ENCODE measurements at regions not wholly inside any gene's neighbourhood (a gene's known extent, or its start where the extent isn't known, plus 50 kb on each side); places are given as distances from the start of the nearest gene placed in this dataset.

DNA sequence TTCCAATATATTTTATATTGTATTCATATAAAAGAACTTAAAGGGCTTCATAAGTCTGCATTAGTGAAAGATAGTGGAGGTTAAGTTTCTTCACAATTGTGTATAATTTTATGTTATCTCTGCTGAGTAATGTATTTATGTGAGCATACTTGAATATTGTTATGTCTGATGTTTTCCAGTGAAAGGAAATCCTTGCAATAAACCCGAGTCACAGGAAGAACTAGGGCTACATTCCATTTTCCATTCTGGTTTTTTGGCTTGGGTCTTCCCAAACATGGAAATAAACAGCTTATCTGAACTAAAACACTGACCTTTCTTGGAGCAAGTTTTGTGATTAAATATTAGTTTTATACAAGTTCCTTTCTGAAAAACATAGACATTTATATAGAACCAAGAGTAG is 231.3 kb upstream of the GPRIN3 start:
- TF ChIP-seq, protein P1, sequence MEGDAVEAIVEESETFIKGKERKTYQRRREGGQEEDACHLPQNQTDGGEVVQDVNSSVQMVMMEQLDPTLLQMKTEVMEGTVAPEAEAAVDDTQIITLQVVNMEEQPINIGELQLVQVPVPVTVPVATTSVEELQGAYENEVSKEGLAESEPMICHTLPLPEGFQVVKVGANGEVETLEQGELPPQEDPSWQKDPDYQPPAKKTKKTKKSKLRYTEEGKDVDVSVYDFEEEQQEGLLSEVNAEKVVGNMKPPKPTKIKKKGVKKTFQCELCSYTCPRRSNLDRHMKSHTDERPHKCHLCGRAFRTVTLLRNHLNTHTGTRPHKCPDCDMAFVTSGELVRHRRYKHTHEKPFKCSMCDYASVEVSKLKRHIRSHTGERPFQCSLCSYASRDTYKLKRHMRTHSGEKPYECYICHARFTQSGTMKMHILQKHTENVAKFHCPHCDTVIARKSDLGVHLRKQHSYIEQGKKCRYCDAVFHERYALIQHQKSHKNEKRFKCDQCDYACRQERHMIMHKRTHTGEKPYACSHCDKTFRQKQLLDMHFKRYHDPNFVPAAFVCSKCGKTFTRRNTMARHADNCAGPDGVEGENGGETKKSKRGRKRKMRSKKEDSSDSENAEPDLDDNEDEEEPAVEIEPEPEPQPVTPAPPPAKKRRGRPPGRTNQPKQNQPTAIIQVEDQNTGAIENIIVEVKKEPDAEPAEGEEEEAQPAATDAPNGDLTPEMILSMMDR (optimal IDR thresholded peaks at IDR 0.05 in 1 of 3, IDR thresholded peaks at IDR 0.05 in 1 of 3, conservative IDR thresholded peaks at IDR 0.05 in 1 of 3; ENCODE audit: extremely low read depth in 1 of 3, insufficient read depth in 2 of 3, low read length in 3 of 3): no peak
- TF ChIP-seq EZH2 (IDR thresholded peaks at IDR 0.05; ENCODE audit: low read length): no peak

Measured in keratinocyte (primary cell).